ENCODE measurements at regions not wholly inside any gene's neighbourhood (a gene's known extent, or its start where the extent isn't known, plus 50 kb on each side); places are given as distances from the start of the nearest gene placed in this dataset.

DNA sequence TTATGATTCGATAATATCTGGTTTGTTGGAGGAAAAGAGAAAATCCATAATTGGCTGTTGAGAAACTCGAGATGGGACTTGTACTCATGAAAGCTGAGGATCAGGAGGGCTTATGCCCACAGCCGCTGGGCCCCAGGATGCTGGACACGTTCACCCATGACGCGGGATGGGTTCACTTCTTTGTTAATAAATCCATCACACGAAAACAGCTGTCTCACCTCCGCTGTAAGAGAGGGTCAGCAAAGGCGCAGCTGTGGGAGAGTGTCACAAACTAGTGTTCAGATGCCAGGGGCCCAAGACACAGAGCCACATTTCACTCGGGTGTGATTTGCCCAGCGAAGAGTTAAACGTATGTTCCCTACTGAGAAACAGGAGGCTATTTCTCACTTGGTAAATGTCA, 315.1 kb downstream of the THBS2 start:
- CTCF ChIA-PET, result interaction anchor here (2.0 kb wide), 1 partner anchor 18 kb away, joined by 6 read pairs; no protein-coding TSS in a partner anchor
- POLR2A ChIA-PET, result no interaction called here

GRCh38 chr6:168937054-168937453, 316.6 kb downstream of the THBS2 start:
- H3K4me1 ChIP-seq, result no peaks in the 10 kb centered on the region
- no peak overlapping the region for H3K4me3 ChIP-seq
- TF ChIP-seq ZC3H11A (IDR thresholded peaks at IDR 0.05) (no peak), CEBPB (IDR thresholded peaks at IDR 0.05) (no peak), RAD21 (conservative IDR thresholded peaks at IDR 0.05 in 1 of 2, IDR thresholded peaks at IDR 0.05 in 1 of 2) (no peak), BCL3 (IDR thresholded peaks at IDR 0.05) (no peak), FOSL2 (IDR thresholded peaks at IDR 0.05) (no peak), FOSL2 (CRISPR knock-in tag; IDR thresholded peaks at IDR 0.05) (no peak), RARB (CRISPR knock-in tag; IDR thresholded peaks at IDR 0.05) (no peak), CBX8 (IDR thresholded peaks at IDR 0.05) (no peak), PHF8 (IDR thresholded peaks at IDR 0.05; ENCODE audit: borderline replicate concordance, low read depth) (no peak)
- TF ChIP-seq, protein P1, sequence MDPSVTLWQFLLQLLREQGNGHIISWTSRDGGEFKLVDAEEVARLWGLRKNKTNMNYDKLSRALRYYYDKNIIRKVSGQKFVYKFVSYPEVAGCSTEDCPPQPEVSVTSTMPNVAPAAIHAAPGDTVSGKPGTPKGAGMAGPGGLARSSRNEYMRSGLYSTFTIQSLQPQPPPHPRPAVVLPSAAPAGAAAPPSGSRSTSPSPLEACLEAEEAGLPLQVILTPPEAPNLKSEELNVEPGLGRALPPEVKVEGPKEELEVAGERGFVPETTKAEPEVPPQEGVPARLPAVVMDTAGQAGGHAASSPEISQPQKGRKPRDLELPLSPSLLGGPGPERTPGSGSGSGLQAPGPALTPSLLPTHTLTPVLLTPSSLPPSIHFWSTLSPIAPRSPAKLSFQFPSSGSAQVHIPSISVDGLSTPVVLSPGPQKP (IDR thresholded peaks at IDR 0.05; ENCODE audit: low read depth, low read length), result no peak
- CTCF ChIA-PET, result interaction anchor here (1.3 kb wide), 1 partner anchor 14 kb away, joined by 3 read pairs; no protein-coding TSS in a partner anchor
- no peak overlapping the region for H3K4me2 ChIP-seq
- H3K27ac ChIP-seq, result no peak overlapping the region
- H3K9me3 ChIP-seq, result peaks cover 10% of the 10 kb centered on the region; the same call in 1 of the 3 replicates
- WGBS (ENCODE audit: missing lambda C conversion rate), result 34% methylated on average over 3 of the region's 7 CpGs
- DNase-seq (ENCODE audit: low read depth in 1 of 2, low spot score in 1 of 2), result no peak
- no peak for FAIRE-seq
- no peak for ATAC-seq
- POLR2A ChIA-PET, result no interaction called here

More for the DNA sequence above, 315.1 kb downstream of the THBS2 start:
- TF ChIP-seq GATA3 (IDR thresholded peaks at IDR 0.05; ENCODE audit: borderline replicate concordance) (no peak), TFCP2L1 (CRISPR knock-in tag; IDR thresholded peaks at IDR 0.05) (no peak), FOSB (CRISPR knock-in tag; IDR thresholded peaks at IDR 0.05) (no peak), JUNB (IDR thresholded peaks at IDR 0.05) (no peak), FOXS1 (CRISPR knock-in tag; IDR thresholded peaks at IDR 0.05) (no peak), RARB (CRISPR knock-in tag; IDR thresholded peaks at IDR 0.05) (no peak), PHF8 (IDR thresholded peaks at IDR 0.05; ENCODE audit: borderline replicate concordance, low read depth) (no peak), CHD4 (IDR thresholded peaks at IDR 0.05; ENCODE audit: borderline replicate concordance) (no peak)
- TF ChIP-seq, protein P2, sequence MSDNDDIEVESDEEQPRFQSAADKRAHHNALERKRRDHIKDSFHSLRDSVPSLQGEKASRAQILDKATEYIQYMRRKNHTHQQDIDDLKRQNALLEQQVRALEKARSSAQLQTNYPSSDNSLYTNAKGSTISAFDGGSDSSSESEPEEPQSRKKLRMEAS (IDR thresholded peaks at IDR 0.05), result no peak
- TF ChIP-seq, protein P3, sequence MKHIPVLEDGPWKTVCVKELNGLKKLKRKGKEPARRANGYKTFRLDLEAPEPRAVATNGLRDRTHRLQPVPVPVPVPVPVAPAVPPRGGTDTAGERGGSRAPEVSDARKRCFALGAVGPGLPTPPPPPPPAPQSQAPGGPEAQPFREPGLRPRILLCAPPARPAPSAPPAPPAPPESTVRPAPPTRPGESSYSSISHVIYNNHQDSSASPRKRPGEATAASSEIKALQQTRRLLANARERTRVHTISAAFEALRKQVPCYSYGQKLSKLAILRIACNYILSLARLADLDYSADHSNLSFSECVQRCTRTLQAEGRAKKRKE (CRISPR knock-in tag; IDR thresholded peaks at IDR 0.05; ENCODE audit: low read depth), result no peak
- H3K4me3 ChIP-seq, result no peak overlapping the region
- FAIRE-seq, result no peak
- no peaks in the 10 kb centered on the region for H3K9me3 ChIP-seq
- H3K4me2 ChIP-seq, result no peak overlapping the region
- no peak for DNase-seq (ENCODE audit: low read depth in 1 of 2, low spot score in 1 of 2)
- ATAC-seq, result no peak
- WGBS (ENCODE audit: missing lambda C conversion rate), result 49% methylated on average over 12 of the region's 12 CpGs
- no peak overlapping the region for H3K27ac ChIP-seq
- no peaks in the 10 kb centered on the region for H3K4me1 ChIP-seq

GRCh38 chr6:168935628-168936010, 318.0 kb downstream of the THBS2 start:
- Histone ChIP-seq H3K4me1 (no peaks in the 10 kb centered on the region), H3K9me3 (peaks cover 11% of the 10 kb centered on the region; the same call in 1 of the 3 replicates), H3K4me2 (no peak overlapping the region), H3K4me3 (no peak overlapping the region), H3K27ac (no peak overlapping the region)
- DNase-seq (ENCODE audit: low read depth in 1 of 2, low spot score in 1 of 2) (no peak), ATAC-seq (no peak), FAIRE-seq (no peak)
- ChIA-PET CTCF (interaction anchor here (1.3 kb wide), 1 partner anchor 13 kb away, joined by 3 read pairs; no protein-coding TSS in a partner anchor), POLR2A (no interaction called here)
- 67% methylated on average over 8 of the region's 10 CpGs for WGBS (ENCODE audit: missing lambda C conversion rate)
- no peak for TF ChIP-seq NFE2L2 (conservative IDR thresholded peaks at IDR 0.05; ENCODE audit: low read length)
- TF ChIP-seq, protein P2 (IDR thresholded peaks at IDR 0.05), result no peak
- TF ChIP-seq EHMT2 (IDR thresholded peaks at IDR 0.05; ENCODE audit: low read depth), result no peak
- no peak for TF ChIP-seq JUN (IDR thresholded peaks at IDR 0.05)
- no peak for TF ChIP-seq FOXS1 (CRISPR knock-in tag; IDR thresholded peaks at IDR 0.05)
- TF ChIP-seq HEYL (CRISPR knock-in tag; IDR thresholded peaks at IDR 0.05), result no peak
- no peak for TF ChIP-seq PBX3 (IDR thresholded peaks at IDR 0.05)
- no peak for TF ChIP-seq KDM1A (IDR thresholded peaks at IDR 0.05; ENCODE audit: low read depth)
- TF ChIP-seq MAZ (IDR thresholded peaks at IDR 0.05; ENCODE audit: borderline replicate concordance, low read depth, low read length), result no peak

All from A549 (cell line).